ENCODE measurements at regions not wholly inside any gene's neighbourhood (a gene's known extent, or its start where the extent isn't known, plus 50 kb on each side); places are given as distances from the start of the nearest gene placed in this dataset.
"Not testable (repeated sequence)": the region's sequence is repeated elsewhere in the genome, so short reads cannot be mapped to it uniquely, and the experiment has no call there.

DNA sequence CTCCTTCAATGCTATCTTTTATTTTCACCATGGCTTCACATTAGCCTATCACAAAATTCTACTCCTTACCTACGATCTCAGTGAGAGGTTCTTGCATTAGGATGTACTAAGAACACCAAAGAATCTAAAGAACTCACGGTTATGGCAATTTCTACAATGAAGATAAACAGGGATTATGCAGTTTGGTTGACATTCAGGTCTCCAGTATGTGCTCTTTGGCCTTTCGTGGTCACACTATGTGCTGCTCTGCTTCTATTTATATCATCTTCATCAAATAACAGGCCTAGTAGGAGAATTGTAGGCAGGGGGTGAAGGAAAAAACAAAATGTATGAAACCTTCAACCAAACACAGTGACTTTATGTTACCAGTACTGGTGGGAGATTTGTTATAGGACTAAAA lies 194.0 kb upstream of the SAMSN1 start:
- DNase-seq (ENCODE audit: low read depth): no peak
- no peak overlapping the region for H3K4me3 ChIP-seq (ENCODE audit: control insufficient read depth, low read depth, low read length)
- TF ChIP-seq, protein P1, sequence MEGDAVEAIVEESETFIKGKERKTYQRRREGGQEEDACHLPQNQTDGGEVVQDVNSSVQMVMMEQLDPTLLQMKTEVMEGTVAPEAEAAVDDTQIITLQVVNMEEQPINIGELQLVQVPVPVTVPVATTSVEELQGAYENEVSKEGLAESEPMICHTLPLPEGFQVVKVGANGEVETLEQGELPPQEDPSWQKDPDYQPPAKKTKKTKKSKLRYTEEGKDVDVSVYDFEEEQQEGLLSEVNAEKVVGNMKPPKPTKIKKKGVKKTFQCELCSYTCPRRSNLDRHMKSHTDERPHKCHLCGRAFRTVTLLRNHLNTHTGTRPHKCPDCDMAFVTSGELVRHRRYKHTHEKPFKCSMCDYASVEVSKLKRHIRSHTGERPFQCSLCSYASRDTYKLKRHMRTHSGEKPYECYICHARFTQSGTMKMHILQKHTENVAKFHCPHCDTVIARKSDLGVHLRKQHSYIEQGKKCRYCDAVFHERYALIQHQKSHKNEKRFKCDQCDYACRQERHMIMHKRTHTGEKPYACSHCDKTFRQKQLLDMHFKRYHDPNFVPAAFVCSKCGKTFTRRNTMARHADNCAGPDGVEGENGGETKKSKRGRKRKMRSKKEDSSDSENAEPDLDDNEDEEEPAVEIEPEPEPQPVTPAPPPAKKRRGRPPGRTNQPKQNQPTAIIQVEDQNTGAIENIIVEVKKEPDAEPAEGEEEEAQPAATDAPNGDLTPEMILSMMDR (conservative IDR thresholded peaks at IDR 0.05; ENCODE audit: control insufficient read depth, insufficient read depth, low read depth, low read length): no peak

DNA sequence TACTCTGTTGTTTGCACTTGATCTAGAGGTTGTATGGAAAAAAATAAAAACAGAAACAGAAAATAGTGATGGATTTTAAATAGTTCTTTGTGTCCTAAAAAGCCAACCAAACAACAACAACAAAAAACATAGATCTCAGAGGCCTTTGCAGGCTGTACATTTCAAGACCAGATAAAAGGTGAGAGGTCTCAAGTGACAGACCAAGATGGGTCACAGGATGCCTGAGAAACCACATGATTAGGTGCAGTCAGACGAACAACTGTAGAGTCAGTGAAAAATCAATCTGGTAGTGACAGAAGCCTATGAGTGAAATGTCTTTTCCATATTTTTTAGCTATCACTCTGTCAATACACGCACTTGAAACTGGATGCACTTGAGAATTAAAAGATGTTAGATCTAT lies 193.5 kb upstream of the SAMSN1 start:
- H3K4me3 ChIP-seq (ENCODE audit: control insufficient read depth, low read depth, low read length): no peak overlapping the region
- TF ChIP-seq, protein P1 (conservative IDR thresholded peaks at IDR 0.05; ENCODE audit: control insufficient read depth, insufficient read depth, low read depth, low read length): no peak
- no peak for DNase-seq (ENCODE audit: low read depth)

DNA sequence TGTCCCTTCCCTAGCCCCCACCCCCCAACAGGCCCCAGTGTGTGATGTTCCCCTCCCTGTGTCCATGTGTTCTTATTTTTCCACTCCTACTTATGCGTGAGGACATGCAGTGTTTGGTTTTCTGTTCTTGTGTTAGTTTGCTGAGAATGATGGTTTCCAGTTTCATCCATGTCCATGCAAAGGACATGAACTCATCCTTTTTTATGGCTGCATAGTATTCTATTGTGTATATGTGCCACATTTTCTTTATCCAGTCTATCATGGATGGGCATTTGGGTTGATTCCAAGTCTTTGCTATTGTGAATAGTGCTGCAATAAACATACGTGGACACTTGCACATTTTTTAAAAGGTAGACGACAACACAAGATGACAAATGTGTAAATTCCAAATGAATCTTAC lies 192.5 kb upstream of the SAMSN1 start:
- DNase-seq (ENCODE audit: low read depth); H3K4me3 ChIP-seq (ENCODE audit: control insufficient read depth, low read depth, low read length): not testable (repeated sequence)

DNA sequence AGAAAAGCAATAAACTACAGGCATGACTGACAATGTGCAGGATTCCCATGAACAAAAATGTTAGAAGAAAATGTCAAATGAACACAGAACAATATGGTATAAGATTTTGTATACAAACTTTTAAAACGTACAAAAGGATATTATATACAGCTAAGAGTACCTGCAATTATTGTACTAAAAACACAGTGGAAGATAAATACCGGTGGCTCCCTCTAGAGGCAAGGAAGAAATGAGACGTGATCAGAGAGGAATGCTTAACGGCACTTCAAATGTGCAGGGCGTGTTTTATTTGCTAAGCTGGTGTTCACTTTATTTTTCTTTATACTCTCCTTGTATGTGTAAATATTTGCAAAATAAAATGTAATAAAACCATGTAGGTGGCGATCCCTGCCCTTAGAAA lies 191.8 kb upstream of the SAMSN1 start:
- peak; percentile 71 for DNase-seq (ENCODE audit: low read depth)
- H3K4me3 ChIP-seq (ENCODE audit: control insufficient read depth, low read depth, low read length): no peak overlapping the region
- TF ChIP-seq, protein P1 (conservative IDR thresholded peaks at IDR 0.05; ENCODE audit: control insufficient read depth, insufficient read depth, low read depth, low read length): peak; percentile 74

DNA sequence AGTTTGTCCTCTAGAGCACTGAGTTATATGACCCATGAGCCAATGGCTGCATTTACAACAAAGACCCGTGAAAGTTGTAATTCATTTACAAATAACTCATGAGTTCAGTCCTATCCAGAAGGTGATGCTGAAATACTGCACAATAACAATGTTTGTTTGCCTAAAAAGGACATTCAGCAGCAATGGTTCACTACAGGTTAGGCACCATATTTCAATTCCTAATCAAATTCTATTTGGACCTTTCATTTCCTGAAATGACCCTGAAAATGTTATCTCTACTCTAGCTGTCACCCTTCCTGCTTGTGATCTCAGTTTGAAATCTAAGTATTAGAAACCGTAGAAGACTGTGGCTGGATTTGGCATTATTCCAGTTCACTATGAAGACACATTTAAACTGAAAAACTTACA lies 191.2 kb upstream of the SAMSN1 start:
- H3K4me3 ChIP-seq (ENCODE audit: control insufficient read depth, low read depth, low read length): no peak overlapping the region
- DNase-seq (ENCODE audit: low read depth): no peak
- TF ChIP-seq, protein P1 (conservative IDR thresholded peaks at IDR 0.05; ENCODE audit: control insufficient read depth, insufficient read depth, low read depth, low read length): no peak

DNA sequence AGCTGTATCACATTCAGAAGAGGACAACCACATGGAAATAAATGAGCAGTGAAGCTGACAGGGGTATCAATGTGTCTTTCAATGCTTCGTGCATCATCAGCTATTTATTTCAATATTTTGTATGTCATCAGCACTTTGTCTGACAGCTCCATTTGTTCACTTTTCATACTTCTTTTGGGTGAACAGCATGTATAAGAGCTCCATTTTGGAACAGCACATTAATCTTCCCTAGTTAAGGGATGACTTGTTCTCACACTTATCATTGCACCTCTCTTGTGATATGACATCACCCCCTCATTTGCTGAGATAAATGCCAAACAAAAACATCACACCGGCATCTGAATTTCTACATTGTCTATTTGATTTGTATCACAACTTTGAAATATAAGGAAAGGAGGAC lies 190.6 kb upstream of the SAMSN1 start:
- TF ChIP-seq, protein P1 (conservative IDR thresholded peaks at IDR 0.05; ENCODE audit: control insufficient read depth, insufficient read depth, low read depth, low read length): no peak
- no peak overlapping the region for H3K4me3 ChIP-seq (ENCODE audit: control insufficient read depth, low read depth, low read length)

DNA sequence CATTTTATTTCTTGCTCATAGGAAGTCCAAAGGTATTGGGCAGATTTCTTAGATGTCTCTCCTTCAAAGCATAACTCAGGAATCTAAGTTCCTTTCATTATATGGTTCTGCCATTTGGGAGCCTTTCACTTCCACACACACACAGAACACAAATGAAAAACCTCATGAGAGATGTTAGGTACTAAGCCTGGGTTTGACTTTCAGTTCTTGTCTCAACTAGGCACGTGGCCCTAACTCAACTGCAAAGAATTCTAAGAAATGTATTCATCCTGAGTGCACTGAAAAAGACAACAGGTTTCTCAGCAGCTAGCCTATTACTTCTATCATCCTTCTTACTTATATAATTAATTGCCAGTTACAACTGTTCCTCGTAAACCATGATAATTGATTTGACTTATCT lies 190.0 kb upstream of the SAMSN1 start:
- TF ChIP-seq, protein P1 (conservative IDR thresholded peaks at IDR 0.05; ENCODE audit: control insufficient read depth, insufficient read depth, low read depth, low read length): no peak
- no peak for DNase-seq (ENCODE audit: low read depth)
- H3K4me3 ChIP-seq (ENCODE audit: control insufficient read depth, low read depth, low read length): no peak overlapping the region

More for the DNA sequence above, 190.6 kb upstream of the SAMSN1 start:
- no peak for DNase-seq (ENCODE audit: low read depth)

All from fibroblast of mammary gland (primary cell).